Fibroblast of lung (primary cell): ENCODE measurements at regions not wholly inside any gene's neighbourhood (a gene's known extent, or its start where the extent isn't known, plus 50 kb on each side); places are given as distances from the start of the nearest gene placed in this dataset.

ENCODE experiments used
- CTCF ChIP-seq, 2 donors: IDR thresholded peaks in 1 of 2; conservative IDR thresholded peaks in 1 of 2; 1 replicate in 1 of 2; 2 replicates in 1 of 2; pipeline ENCODE4 v1.5.1; 2011 to 2012; ENCODE audit warnings: low read length in 2 of 2, control low read depth in 1 of 2, inconsistent platforms in 1 of 2, low read depth in 1 of 2, mild to moderate bottlenecking in 1 of 2
- EZH2 ChIP-seq: IDR thresholded peaks from 2 replicates; pipeline ENCODE4 v1.5.1; 2012; ENCODE audit warnings: low read length, control low read depth, mild to moderate bottlenecking; ENCODE audit errors: missing control alignments

- TF ChIP-seq CTCF (conservative IDR thresholded peaks at IDR 0.05 in 1 of 2, IDR thresholded peaks at IDR 0.05 in 1 of 2; ENCODE audit: low read depth in 1 of 2, low read length in 2 of 2) (no peak), EZH2 (no peak)
These were observed 371.7 kb upstream of the IRX4 start for GRCh38 chr5:2254406-2254805.
